ENCODE measurements at regions not wholly inside any gene's neighbourhood (a gene's known extent, or its start where the extent isn't known, plus 50 kb on each side); places are given as distances from the start of the nearest gene placed in this dataset.

- TF ChIP-seq POLR2AphosphoS5 (IDR thresholded peaks at IDR 0.05) (no peak), EP300 (conservative IDR thresholded peaks at IDR 0.05; ENCODE audit: poor library complexity, severe bottlenecking) (no peak)
Observed at GRCh38 chr11:116300232-116300631, 472.6 kb downstream of the BUD13 start.

Measured in neural cell (in vitro differentiated cells).